ENCODE measurements at regions not wholly inside any gene's neighbourhood (a gene's known extent, or its start where the extent isn't known, plus 50 kb on each side); places are given as distances from the start of the nearest gene placed in this dataset.
"Not testable (repeated sequence)": the region's sequence is repeated elsewhere in the genome, so short reads cannot be mapped to it uniquely, and the experiment has no call there.

- no peak for DNase-seq
Observed at GRCh38 chr9:75628952-75629351, 261.5 kb upstream of the PCSK5 start.

- no peak for DNase-seq
Observed at GRCh38 chr9:75633451-75634057, 256.9 kb upstream of the PCSK5 start.

GRCh38 chr9:75636427-75637045 is 253.9 kb upstream of the PCSK5 start:
- DNase-seq = no peak

GRCh38 chr9:75639971-75640610 is 250.4 kb upstream of the PCSK5 start:
- DNase-seq = no peak

- DNase-seq = no peak
Observed at GRCh38 chr9:75642522-75642921, 248.0 kb upstream of the PCSK5 start.

GRCh38 chr9:75644649-75645048 is 245.8 kb upstream of the PCSK5 start:
- no peak for DNase-seq

- no peak for DNase-seq
Observed at GRCh38 chr9:75648034-75648433, 242.4 kb upstream of the PCSK5 start.

GRCh38 chr9:75649060-75649459 is 241.4 kb upstream of the PCSK5 start:
- no peak for DNase-seq

GRCh38 chr9:75651709-75652108 is 238.8 kb upstream of the PCSK5 start:
- no peak for DNase-seq

- no peak for DNase-seq
Observed at GRCh38 chr9:75653335-75653734, 237.1 kb upstream of the PCSK5 start.

GRCh38 chr9:75653750-75654149 is 236.7 kb upstream of the PCSK5 start:
- DNase-seq = no peak

GRCh38 chr9:75657015-75657414 is 233.5 kb upstream of the PCSK5 start:
- DNase-seq = no peak

GRCh38 chr9:75658301-75658905 is 232.1 kb upstream of the PCSK5 start:
- DNase-seq = no peak

GRCh38 chr9:75664597-75664996 is 225.9 kb upstream of the PCSK5 start:
- no peak for DNase-seq

- no peak for DNase-seq
Observed at GRCh38 chr9:75666856-75667554, 223.5 kb upstream of the PCSK5 start.

- DNase-seq = no peak
Observed at GRCh38 chr9:75669721-75670120, 220.8 kb upstream of the PCSK5 start.

GRCh38 chr9:75671354-75671753 is 219.1 kb upstream of the PCSK5 start:
- no peak for DNase-seq

- DNase-seq = no peak
Observed at GRCh38 chr9:75672478-75672877, 218.0 kb upstream of the PCSK5 start.

- no peak for DNase-seq
Observed at GRCh38 chr9:75683591-75683990, 206.9 kb upstream of the PCSK5 start.

GRCh38 chr9:75685062-75685461 is 205.4 kb upstream of the PCSK5 start:
- no peak for DNase-seq

- DNase-seq = no peak
Observed at GRCh38 chr9:75687359-75687953, 203.0 kb upstream of the PCSK5 start.

GRCh38 chr9:75690551-75690950 is 199.9 kb upstream of the PCSK5 start:
- DNase-seq = not testable (repeated sequence)

GRCh38 chr9:75691408-75691807 is 199.1 kb upstream of the PCSK5 start:
- DNase-seq = no peak
